ENCODE measurements at regions not wholly inside any gene's neighbourhood (a gene's known extent, or its start where the extent isn't known, plus 50 kb on each side); places are given as distances from the start of the nearest gene placed in this dataset.

DNA sequence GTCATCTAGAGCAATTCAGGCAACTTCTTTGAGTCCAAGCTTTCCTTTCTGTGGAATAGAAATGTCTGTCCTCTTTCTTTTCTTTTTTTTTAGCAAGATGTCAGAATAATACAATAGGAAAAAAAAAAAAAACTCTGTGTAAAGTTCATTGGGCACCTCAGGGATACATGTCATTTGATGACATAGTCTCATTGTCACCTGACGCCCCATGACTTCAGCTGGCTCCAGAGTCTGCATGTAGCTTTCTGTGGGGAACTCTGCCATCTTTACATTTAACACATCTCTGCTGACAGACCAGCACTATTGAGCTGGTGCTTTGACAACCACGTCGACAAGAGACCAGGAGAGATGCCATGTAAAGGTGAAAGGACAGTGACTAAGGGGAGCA is 172.5 kb upstream of the KLF7 start:
- Histone ChIP-seq H3K4me3 (ENCODE audit: insufficient read depth, low read depth, low read length) (no peak overlapping the region), H3K27ac (ENCODE audit: low read depth, low read length) (no peak overlapping the region), H3K79me2 (ENCODE audit: insufficient read depth, low read length) (no peaks in the 10 kb centered on the region), H3K4me2 (ENCODE audit: low read length) (no peak overlapping the region), H3K27me3 (ENCODE audit: insufficient read depth, low read length) (no peaks in the 10 kb centered on the region), H3K4me1 (ENCODE audit: insufficient read depth, low read length) (peaks cover 26% of the 10 kb centered on the region), H3K9ac (ENCODE audit: low read length) (no peak overlapping the region), H3K36me3 (ENCODE audit: insufficient read depth, low read length) (no peaks in the 10 kb centered on the region), H3K9me3 (ENCODE audit: insufficient read depth, low read depth, low read length) (no peaks in the 10 kb centered on the region), H4K20me1 (ENCODE audit: insufficient read depth, low read length) (no peaks in the 10 kb centered on the region), H2AFZ (ENCODE audit: low read depth, low read length) (no peak overlapping the region)
- Mint-ChIP-seq H3K4me1 (ENCODE audit: low read depth, unreplicated experiment) (peaks cover 39% of the 10 kb centered on the region), H3K27me3 (ENCODE audit: low read depth, unreplicated experiment) (no peaks in the 10 kb centered on the region), H3K27ac (ENCODE audit: unreplicated experiment) (peak overlapping the region; percentile 91), H3K36me3 (ENCODE audit: low read depth, unreplicated experiment) (no peaks in the 10 kb centered on the region), H3K4me3 (ENCODE audit: unreplicated experiment) (no peak overlapping the region), H3K9me3 (ENCODE audit: unreplicated experiment) (no peaks in the 10 kb centered on the region)
- DNase-seq (ENCODE audit: low read depth) = no peak
- TF ChIP-seq, protein P1, sequence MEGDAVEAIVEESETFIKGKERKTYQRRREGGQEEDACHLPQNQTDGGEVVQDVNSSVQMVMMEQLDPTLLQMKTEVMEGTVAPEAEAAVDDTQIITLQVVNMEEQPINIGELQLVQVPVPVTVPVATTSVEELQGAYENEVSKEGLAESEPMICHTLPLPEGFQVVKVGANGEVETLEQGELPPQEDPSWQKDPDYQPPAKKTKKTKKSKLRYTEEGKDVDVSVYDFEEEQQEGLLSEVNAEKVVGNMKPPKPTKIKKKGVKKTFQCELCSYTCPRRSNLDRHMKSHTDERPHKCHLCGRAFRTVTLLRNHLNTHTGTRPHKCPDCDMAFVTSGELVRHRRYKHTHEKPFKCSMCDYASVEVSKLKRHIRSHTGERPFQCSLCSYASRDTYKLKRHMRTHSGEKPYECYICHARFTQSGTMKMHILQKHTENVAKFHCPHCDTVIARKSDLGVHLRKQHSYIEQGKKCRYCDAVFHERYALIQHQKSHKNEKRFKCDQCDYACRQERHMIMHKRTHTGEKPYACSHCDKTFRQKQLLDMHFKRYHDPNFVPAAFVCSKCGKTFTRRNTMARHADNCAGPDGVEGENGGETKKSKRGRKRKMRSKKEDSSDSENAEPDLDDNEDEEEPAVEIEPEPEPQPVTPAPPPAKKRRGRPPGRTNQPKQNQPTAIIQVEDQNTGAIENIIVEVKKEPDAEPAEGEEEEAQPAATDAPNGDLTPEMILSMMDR (IDR thresholded peaks at IDR 0.05; ENCODE audit: insufficient read depth, low read depth, low read length) = no peak
- no peak for TF ChIP-seq EZH2 (IDR thresholded peaks at IDR 0.05; ENCODE audit: insufficient read depth, low read length)
- FAIRE-seq = no peak

DNA sequence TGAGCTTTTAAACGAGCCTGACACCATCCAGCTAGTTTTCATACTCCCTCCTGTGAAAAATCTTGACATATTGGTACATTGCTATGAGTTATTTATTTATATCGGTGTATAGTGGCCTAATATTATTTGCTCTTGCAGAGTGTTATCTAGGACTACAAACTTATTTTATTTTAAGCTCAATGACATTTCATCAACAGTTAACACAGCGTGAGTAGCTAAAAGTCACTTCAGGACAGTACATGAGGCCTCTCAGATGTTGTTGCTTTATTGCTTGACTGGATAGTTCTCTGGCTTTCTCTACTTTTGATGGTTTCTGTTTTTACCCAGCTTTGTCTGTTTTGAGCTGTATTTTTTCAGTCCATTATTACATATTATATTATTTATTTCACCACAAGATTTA is 172.9 kb upstream of the KLF7 start:
- Mint-ChIP-seq H3K4me3 (ENCODE audit: unreplicated experiment) (no peak overlapping the region), H3K9me3 (ENCODE audit: unreplicated experiment) (no peaks in the 10 kb centered on the region), H3K4me1 (ENCODE audit: low read depth, unreplicated experiment) (peaks cover 35% of the 10 kb centered on the region), H3K27me3 (ENCODE audit: low read depth, unreplicated experiment) (no peaks in the 10 kb centered on the region), H3K27ac (ENCODE audit: unreplicated experiment) (no peak overlapping the region), H3K36me3 (ENCODE audit: low read depth, unreplicated experiment) (no peaks in the 10 kb centered on the region)
- H3K79me2 ChIP-seq (ENCODE audit: insufficient read depth, low read length) = no peaks in the 10 kb centered on the region
- H4K20me1 ChIP-seq (ENCODE audit: insufficient read depth, low read length) = no peaks in the 10 kb centered on the region
- H3K36me3 ChIP-seq (ENCODE audit: insufficient read depth, low read length) = no peaks in the 10 kb centered on the region
- TF ChIP-seq, protein P1 (IDR thresholded peaks at IDR 0.05; ENCODE audit: insufficient read depth, low read depth, low read length) = no peak
- TF ChIP-seq EZH2 (IDR thresholded peaks at IDR 0.05; ENCODE audit: insufficient read depth, low read length) = no peak
- no peak overlapping the region for H3K27ac ChIP-seq (ENCODE audit: low read depth, low read length)
- H3K9ac ChIP-seq (ENCODE audit: low read length) = no peak overlapping the region
- FAIRE-seq (no peak), DNase-seq (ENCODE audit: low read depth) (no peak)
- no peak overlapping the region for H2AFZ ChIP-seq (ENCODE audit: low read depth, low read length)
- H3K9me3 ChIP-seq (ENCODE audit: insufficient read depth, low read depth, low read length) = no peaks in the 10 kb centered on the region
- H3K4me1 ChIP-seq (ENCODE audit: insufficient read depth, low read length) = peaks cover 22% of the 10 kb centered on the region
- no peak overlapping the region for H3K4me2 ChIP-seq (ENCODE audit: low read length)
- no peak overlapping the region for H3K4me3 ChIP-seq (ENCODE audit: insufficient read depth, low read depth, low read length)
- H3K27me3 ChIP-seq (ENCODE audit: insufficient read depth, low read length) = no peaks in the 10 kb centered on the region

DNA sequence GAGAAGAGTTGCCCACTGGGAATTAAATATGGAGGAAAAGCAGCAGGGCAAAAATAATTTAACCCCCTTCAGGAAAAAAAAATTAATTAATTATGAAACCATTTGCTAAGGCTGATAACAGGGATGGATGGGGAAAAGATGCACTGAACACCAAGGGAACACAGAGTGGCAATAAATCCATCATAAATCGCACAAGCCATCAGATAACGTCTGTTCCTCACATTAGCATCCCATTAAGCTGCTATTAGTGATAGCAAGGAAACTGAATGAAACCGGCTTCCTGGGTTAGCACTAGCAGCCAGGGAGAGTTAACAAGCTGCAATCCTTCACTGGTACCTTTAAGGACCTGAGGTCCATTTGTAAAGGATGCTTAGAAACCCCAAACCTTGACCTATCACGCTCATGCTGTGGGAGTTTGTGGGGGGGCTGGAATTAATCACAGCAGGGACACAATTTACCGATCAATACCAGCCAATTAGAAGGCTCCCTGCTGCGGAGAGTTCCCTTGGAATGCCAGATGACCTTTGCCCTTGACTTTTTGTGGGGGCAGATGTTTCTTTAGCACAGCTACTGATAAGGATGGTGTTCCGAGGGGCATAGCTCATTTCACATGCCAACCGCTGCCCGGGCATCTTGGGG is 175.5 kb upstream of the KLF7 start:
- no peak for FAIRE-seq

More for the DNA sequence above, 175.5 kb upstream of the KLF7 start:
- TF ChIP-seq, protein P1 (IDR thresholded peaks at IDR 0.05; ENCODE audit: insufficient read depth, low read depth, low read length) = no peak
- TF ChIP-seq EZH2 (IDR thresholded peaks at IDR 0.05; ENCODE audit: insufficient read depth, low read length) = no peak
- Histone ChIP-seq H3K79me2 (ENCODE audit: insufficient read depth, low read length) (no peaks in the 10 kb centered on the region), H3K36me3 (ENCODE audit: insufficient read depth, low read length) (no peaks in the 10 kb centered on the region), H3K4me2 (ENCODE audit: low read length) (no peak overlapping the region), H3K27ac (ENCODE audit: low read depth, low read length) (no peak overlapping the region), H3K4me3 (ENCODE audit: insufficient read depth, low read depth, low read length) (no peak overlapping the region), H3K9ac (ENCODE audit: low read length) (no peak overlapping the region), H3K4me1 (ENCODE audit: insufficient read depth, low read length) (no peaks in the 10 kb centered on the region), H3K9me3 (ENCODE audit: insufficient read depth, low read depth, low read length) (no peaks in the 10 kb centered on the region), H4K20me1 (ENCODE audit: insufficient read depth, low read length) (no peaks in the 10 kb centered on the region), H3K27me3 (ENCODE audit: insufficient read depth, low read length) (no peaks in the 10 kb centered on the region), H2AFZ (ENCODE audit: low read depth, low read length) (no peak overlapping the region)
- Mint-ChIP-seq H3K4me3 (ENCODE audit: unreplicated experiment) (no peak overlapping the region), H3K4me1 (ENCODE audit: low read depth, unreplicated experiment) (peaks cover 13% of the 10 kb centered on the region), H3K9me3 (ENCODE audit: unreplicated experiment) (peaks cover 13% of the 10 kb centered on the region), H3K27ac (ENCODE audit: unreplicated experiment) (peak overlapping the region; percentile 19), H3K27me3 (ENCODE audit: low read depth, unreplicated experiment) (no peaks in the 10 kb centered on the region), H3K36me3 (ENCODE audit: low read depth, unreplicated experiment) (peaks cover 5% of the 10 kb centered on the region)
- no peak for DNase-seq (ENCODE audit: low read depth)
